Lower lobe of right lung (tissue), 2 donors: ENCODE measurements at regions not wholly inside any gene's neighbourhood (a gene's known extent, or its start where the extent isn't known, plus 50 kb on each side); places are given as distances from the start of the nearest gene placed in this dataset.

Source experiments
- ATAC-seq, 2 donors: fragments of 200-7000 bp; cut with Tn5 transposase; one replicate each; pipeline ENCODE4 v1.9.1; 2020 to 2022; ENCODE audit warnings: mild to moderate bottlenecking in 2 of 2, moderate library complexity in 2 of 2
- DNase-seq: peaks from one replicate; pipeline ENCODE4 v3.0.0-alpha.2; 2020
- H3K27ac ChIP-seq: fragments of 200-600 bp; one replicate; pipeline ENCODE4 v1.8.0; 2022
- H3K27me3 ChIP-seq: fragments of 200-600 bp; one replicate; pipeline ENCODE4 v1.8.0; 2022; ENCODE audit warnings: low read depth
- H3K36me3 ChIP-seq: fragments of 200-600 bp; one replicate; pipeline ENCODE4 v1.8.0; 2022; ENCODE audit warnings: mild to moderate bottlenecking
- H3K4me1 ChIP-seq: fragments of 200-600 bp; one replicate; pipeline ENCODE4 v1.8.0; 2022
- H3K4me3 ChIP-seq: fragments of 200-600 bp; one replicate; pipeline ENCODE4 v1.8.0; 2022; ENCODE audit warnings: mild to moderate bottlenecking
- H3K9me3 ChIP-seq: fragments of 200-600 bp; one replicate; pipeline ENCODE4 v1.8.0; 2022
- CTCF ChIP-seq: fragments of 200-600 bp; IDR thresholded peaks from one replicate; pipeline ENCODE4 v1.8.0; 2022; ENCODE audit warnings: antibody characterized with exemption, mild to moderate bottlenecking
- intact Hi-C: fragments of 100-400 bp; cut with DNase I; formaldehyde crosslinking; loops from one replicate; pipeline ENCODE4 v1.11.0; 2022
- donor health status: DM: no; HTN: yes; CAD: no; lungs with severe emphysema.

GRCh38 chr2:194566907-194567660, 1089.9 kb upstream of the SLC39A10 start:
- Histone ChIP-seq H3K4me1 (no peaks in the 10 kb centered on the region), H3K4me3 (no peak overlapping the region), H3K27me3 (no peaks in the 10 kb centered on the region), H3K27ac (no peak overlapping the region), H3K9me3 (no peaks in the 10 kb centered on the region), H3K36me3 (no peaks in the 10 kb centered on the region)
- intact Hi-C loops, result no loop called here
- TF ChIP-seq CTCF, result no peak
- DNase-seq (no peak), ATAC-seq (no peak)

GRCh38 chr2:194564422-194564821, 1092.6 kb upstream of the SLC39A10 start:
- ATAC-seq (no peak), DNase-seq (no peak)
- intact Hi-C loops, result no loop called here
- Histone ChIP-seq H3K27me3 (no peaks in the 10 kb centered on the region), H3K27ac (no peak overlapping the region), H3K4me1 (no peaks in the 10 kb centered on the region), H3K36me3 (no peaks in the 10 kb centered on the region), H3K9me3 (no peaks in the 10 kb centered on the region), H3K4me3 (no peak overlapping the region)
- TF ChIP-seq CTCF, result no peak

GRCh38 chr2:194562329-194562728, 1094.7 kb upstream of the SLC39A10 start:
- DNase-seq (no peak), ATAC-seq (no peak)
- no peaks in the 10 kb centered on the region for H3K4me1 ChIP-seq
- no peak for TF ChIP-seq CTCF
- no peaks in the 10 kb centered on the region for H3K27me3 ChIP-seq
- H3K36me3 ChIP-seq, result no peaks in the 10 kb centered on the region
- H3K4me3 ChIP-seq, result no peak overlapping the region
- H3K9me3 ChIP-seq, result no peaks in the 10 kb centered on the region
- intact Hi-C loops, result no loop called here
- no peak overlapping the region for H3K27ac ChIP-seq

GRCh38 chr2:194559964-194560363, 1097.1 kb upstream of the SLC39A10 start:
- no peak for ATAC-seq

GRCh38 chr2:194559523-194559922, 1097.5 kb upstream of the SLC39A10 start:
- Histone ChIP-seq H3K27ac (no peak overlapping the region), H3K27me3 (no peaks in the 10 kb centered on the region), H3K36me3 (no peaks in the 10 kb centered on the region), H3K9me3 (no peaks in the 10 kb centered on the region), H3K4me3 (no peak overlapping the region), H3K4me1 (no peaks in the 10 kb centered on the region)
- no peak for TF ChIP-seq CTCF
- DNase-seq, result no peak
- intact Hi-C loops, result no loop called here
- ATAC-seq, result no peak

More at GRCh38 chr2:194559964-194560363, 1097.1 kb upstream of the SLC39A10 start:
- Histone ChIP-seq H3K9me3 (no peaks in the 10 kb centered on the region), H3K27ac (no peak overlapping the region), H3K4me3 (no peak overlapping the region), H3K4me1 (no peaks in the 10 kb centered on the region), H3K27me3 (no peaks in the 10 kb centered on the region), H3K36me3 (no peaks in the 10 kb centered on the region)
- DNase-seq, result no peak
- intact Hi-C loops, result no loop called here
- TF ChIP-seq CTCF, result no peak
